Right atrium auricular region (tissue), 2 donors: ENCODE measurements at regions not wholly inside any gene's neighbourhood (a gene's known extent, or its start where the extent isn't known, plus 50 kb on each side); places are given as distances from the start of the nearest gene placed in this dataset.
A peak's percentile ranks its signal among the peaks of the same experiment; 100 is the strongest.

Source experiments
- DNase-seq: peaks from one replicate; pipeline ENCODE4 v3.0.0-alpha.2; 2019; ENCODE audit warnings: low spot score
- H3K27ac ChIP-seq, 2 donors: fragments of 200-600 bp; sonication (generic); 1 replicate in 1 of 2; 2 replicates in 1 of 2; pipeline ENCODE4 v1.5.1; 2016 to 2019
- H3K27me3 ChIP-seq, 2 donors: fragments of 200-600 bp; sonication (generic); one replicate each; pipeline versions ENCODE4 v1.5.1 to v1.6.0; 2017 to 2019
- H3K36me3 ChIP-seq: fragments of 200-600 bp; sonication (generic); one replicate; pipeline ENCODE4 v1.5.1; 2016
- H3K4me1 ChIP-seq, 2 donors: fragments of 200-600 bp; sonication (generic); one replicate each; pipeline versions ENCODE4 v1.5.1 to v1.6.0; 2017 to 2019
- H3K4me3 ChIP-seq, 2 donors: fragments of 200-600 bp; sonication (generic); 1 replicate in 1 of 2; 2 replicates in 1 of 2; pipeline ENCODE4 v1.5.1; 2017 to 2019; ENCODE audit warnings: mild to moderate bottlenecking in 1 of 2, moderate library complexity in 1 of 2
- H3K9me3 ChIP-seq, 2 donors: fragments of 200-600 bp; sonication (generic); one replicate each; pipeline ENCODE4 v1.5.1; 2019
- TF ChIP-seq, protein P1 (sequence below), 2 donors: fragments of 200-600 bp; sonication (generic); IDR thresholded peaks; one replicate each; pipeline ENCODE4 v1.5.1; 2019; ENCODE audit warnings: antibody characterized with exemption in 2 of 2

DNA sequence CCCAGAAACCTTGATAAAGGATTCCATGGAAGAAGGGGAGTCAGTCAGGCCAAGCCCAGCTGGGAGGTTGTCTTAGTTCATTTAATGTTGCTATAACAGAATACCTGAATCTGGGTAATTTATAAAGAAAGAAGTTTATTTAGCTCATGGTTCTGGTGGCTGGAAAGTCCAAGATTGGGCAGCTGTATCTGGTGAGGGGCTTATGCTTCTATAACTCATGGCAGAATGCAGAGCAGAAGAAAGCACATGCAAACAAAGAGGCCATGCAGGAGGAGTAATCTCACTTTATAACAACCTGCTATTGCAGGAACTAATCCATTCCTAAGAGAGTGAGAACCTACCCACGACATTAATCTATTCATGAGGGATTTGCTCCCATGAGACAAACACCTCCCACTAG is 54.2 kb upstream of the ANKRD1 start:
- TF ChIP-seq, protein P1, sequence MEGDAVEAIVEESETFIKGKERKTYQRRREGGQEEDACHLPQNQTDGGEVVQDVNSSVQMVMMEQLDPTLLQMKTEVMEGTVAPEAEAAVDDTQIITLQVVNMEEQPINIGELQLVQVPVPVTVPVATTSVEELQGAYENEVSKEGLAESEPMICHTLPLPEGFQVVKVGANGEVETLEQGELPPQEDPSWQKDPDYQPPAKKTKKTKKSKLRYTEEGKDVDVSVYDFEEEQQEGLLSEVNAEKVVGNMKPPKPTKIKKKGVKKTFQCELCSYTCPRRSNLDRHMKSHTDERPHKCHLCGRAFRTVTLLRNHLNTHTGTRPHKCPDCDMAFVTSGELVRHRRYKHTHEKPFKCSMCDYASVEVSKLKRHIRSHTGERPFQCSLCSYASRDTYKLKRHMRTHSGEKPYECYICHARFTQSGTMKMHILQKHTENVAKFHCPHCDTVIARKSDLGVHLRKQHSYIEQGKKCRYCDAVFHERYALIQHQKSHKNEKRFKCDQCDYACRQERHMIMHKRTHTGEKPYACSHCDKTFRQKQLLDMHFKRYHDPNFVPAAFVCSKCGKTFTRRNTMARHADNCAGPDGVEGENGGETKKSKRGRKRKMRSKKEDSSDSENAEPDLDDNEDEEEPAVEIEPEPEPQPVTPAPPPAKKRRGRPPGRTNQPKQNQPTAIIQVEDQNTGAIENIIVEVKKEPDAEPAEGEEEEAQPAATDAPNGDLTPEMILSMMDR (IDR thresholded peaks at IDR 0.05) = no peak
- no peak for DNase-seq
- Histone ChIP-seq H3K27ac (peak overlapping the region in 1 of 2 donors; percentile 93), H3K4me3 (peak overlapping the region in 1 of 2 donors; percentile 61), H3K27me3 (no peaks in the 10 kb centered on the region), H3K36me3 (peaks cover 70% of the 10 kb centered on the region), H3K4me1 (peaks cover 0 to 11% of the 10 kb centered on the region in 2 donors), H3K9me3 (no peaks in the 10 kb centered on the region)

- DNase-seq = no peak
- Histone ChIP-seq H3K4me1 (peaks cover 0 to 11% of the 10 kb centered on the region in 2 donors), H3K9me3 (no peaks in the 10 kb centered on the region), H3K27ac (peak overlapping the region; percentile 37 to 55), H3K4me3 (no peak overlapping the region), H3K36me3 (peaks cover 70% of the 10 kb centered on the region), H3K27me3 (no peaks in the 10 kb centered on the region)
- TF ChIP-seq, protein P1 (IDR thresholded peaks at IDR 0.05) = no peak
Measured at GRCh38 chr10:90977162-90977854, 56.4 kb upstream of the ANKRD1 start.

DNA sequence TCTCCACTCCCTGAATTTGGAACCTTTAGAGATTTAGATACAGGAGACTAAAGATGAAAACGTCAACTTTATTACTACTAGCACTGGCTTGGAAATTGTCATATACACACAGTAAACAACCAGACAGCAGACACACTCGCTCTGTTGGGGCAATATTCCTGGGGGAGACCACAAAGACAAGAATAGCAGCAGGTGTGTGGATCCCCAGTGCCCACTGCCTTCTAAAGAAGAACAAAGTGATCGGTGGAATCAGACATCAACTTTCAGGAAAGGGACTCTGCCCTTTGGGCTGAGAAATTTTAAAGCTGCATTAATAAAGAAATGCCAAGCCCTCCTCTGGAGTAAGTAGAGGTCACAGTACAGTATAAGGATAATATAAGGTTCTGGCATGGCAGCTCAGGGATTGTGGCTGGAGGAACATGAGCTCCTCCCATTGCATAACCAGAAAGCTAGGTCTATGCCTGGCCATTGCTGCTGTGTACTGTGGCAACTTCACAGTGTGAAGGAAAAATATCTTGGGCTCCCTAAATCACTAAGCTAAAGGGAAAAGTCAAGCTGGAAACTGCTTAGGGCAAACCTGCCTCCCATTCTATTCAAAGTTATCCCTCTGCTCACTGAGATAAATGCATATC is 57.1 kb upstream of the ANKRD1 start:
- H3K27ac ChIP-seq = peak overlapping the region; percentile 37 to 55
- H3K27me3 ChIP-seq = no peaks in the 10 kb centered on the region
- H3K9me3 ChIP-seq = no peaks in the 10 kb centered on the region
- no peak overlapping the region for H3K4me3 ChIP-seq
- H3K36me3 ChIP-seq = peaks cover 74% of the 10 kb centered on the region
- H3K4me1 ChIP-seq = peaks cover 0 to 11% of the 10 kb centered on the region in 2 donors
- TF ChIP-seq, protein P1 (IDR thresholded peaks at IDR 0.05) = no peak
- DNase-seq = no peak

DNA sequence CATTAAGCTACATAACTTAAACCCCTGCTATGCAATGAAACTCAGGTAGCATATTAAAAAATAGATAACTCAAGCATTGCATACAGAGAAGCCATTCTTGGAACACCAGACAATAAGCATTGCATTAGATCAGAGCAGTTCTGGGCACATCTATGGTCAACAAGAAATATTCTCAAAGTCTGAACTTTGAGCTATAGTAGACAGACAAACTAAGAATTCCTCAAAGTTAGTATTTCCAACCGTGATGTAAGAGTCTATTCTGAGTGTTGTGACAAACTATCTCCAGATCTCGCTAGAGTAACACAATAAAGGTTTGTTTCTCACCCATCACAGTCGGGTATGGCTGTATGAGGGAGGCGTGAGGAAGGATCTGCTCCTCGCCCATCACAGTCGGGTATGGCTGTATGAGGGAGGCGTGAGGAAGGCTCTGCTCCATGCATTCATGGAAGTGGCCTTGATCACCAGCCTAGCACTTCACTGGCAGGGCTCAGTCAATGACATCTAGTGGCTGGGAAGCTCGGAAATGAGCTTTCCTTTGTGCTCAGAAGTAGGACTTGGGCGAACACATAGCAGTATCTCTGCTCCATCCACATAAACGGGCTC is 61.6 kb upstream of the ANKRD1 start:
- no peak for DNase-seq
- no peaks in the 10 kb centered on the region for H3K9me3 ChIP-seq
- H3K27me3 ChIP-seq = no peaks in the 10 kb centered on the region
- peaks cover 0 to 27% of the 10 kb centered on the region in 2 donors for H3K4me1 ChIP-seq
- H3K36me3 ChIP-seq = peaks cover 63% of the 10 kb centered on the region
- peak overlapping the region; percentile 3 to 71 for H3K27ac ChIP-seq
- TF ChIP-seq, protein P1 (IDR thresholded peaks at IDR 0.05) = no peak
- H3K4me3 ChIP-seq = no peak overlapping the region

GRCh38 chr10:90983914-90984549 is 63.1 kb upstream of the ANKRD1 start:
- Histone ChIP-seq H3K4me1 (peaks cover 0 to 26% of the 10 kb centered on the region in 2 donors), H3K27ac (peak overlapping the region; percentile 3 to 71), H3K36me3 (peaks cover 55% of the 10 kb centered on the region), H3K27me3 (no peaks in the 10 kb centered on the region), H3K9me3 (no peaks in the 10 kb centered on the region), H3K4me3 (no peak overlapping the region)
- TF ChIP-seq, protein P1 (IDR thresholded peaks at IDR 0.05) = no peak
- no peak for DNase-seq
